GM10266 (cell line): ENCODE measurements at regions not wholly inside any gene's neighbourhood (a gene's known extent, or its start where the extent isn't known, plus 50 kb on each side); places are given as distances from the start of the nearest gene placed in this dataset.

ENCODE experiments used
- DNase-seq: peaks from one replicate; pipeline ENCODE4 v3.0.0; 2012; ENCODE audit errors: extremely low spot score
- CTCF ChIP-seq: IDR thresholded peaks from 2 replicates; pipeline ENCODE4 v1.5.1; 2012; ENCODE audit warnings: mild to moderate bottlenecking, low read depth; ENCODE audit not compliant: control insufficient read depth, insufficient read depth; ENCODE audit errors: missing control alignments

GRCh38 chr9:117490199-117490598 lies 75.3 kb upstream of the ASTN2 start:
- no peak for DNase-seq
- TF ChIP-seq CTCF: no peak

- no peak for TF ChIP-seq CTCF
- no peak for DNase-seq
Observed at GRCh38 chr9:117488659-117489058, 73.8 kb upstream of the ASTN2 start.

- peak; percentile 67 for DNase-seq
- peak; percentile 99 for TF ChIP-seq CTCF
Observed at GRCh38 chr9:117487555-117488175, 72.8 kb upstream of the ASTN2 start.

- no peak for DNase-seq
- TF ChIP-seq CTCF: no peak
Observed at GRCh38 chr9:117486426-117486825, 71.6 kb upstream of the ASTN2 start.

GRCh38 chr9:117485176-117485575 lies 70.3 kb upstream of the ASTN2 start:
- no peak for DNase-seq
- TF ChIP-seq CTCF: no peak

GRCh38 chr9:117480729-117481128 lies 65.9 kb upstream of the ASTN2 start:
- no peak for TF ChIP-seq CTCF
- no peak for DNase-seq

GRCh38 chr9:117480253-117480652 lies 65.4 kb upstream of the ASTN2 start:
- DNase-seq: no peak
- no peak for TF ChIP-seq CTCF
